ENCODE measurements at regions not wholly inside any gene's neighbourhood (a gene's known extent, or its start where the extent isn't known, plus 50 kb on each side); places are given as distances from the start of the nearest gene placed in this dataset.

DNA sequence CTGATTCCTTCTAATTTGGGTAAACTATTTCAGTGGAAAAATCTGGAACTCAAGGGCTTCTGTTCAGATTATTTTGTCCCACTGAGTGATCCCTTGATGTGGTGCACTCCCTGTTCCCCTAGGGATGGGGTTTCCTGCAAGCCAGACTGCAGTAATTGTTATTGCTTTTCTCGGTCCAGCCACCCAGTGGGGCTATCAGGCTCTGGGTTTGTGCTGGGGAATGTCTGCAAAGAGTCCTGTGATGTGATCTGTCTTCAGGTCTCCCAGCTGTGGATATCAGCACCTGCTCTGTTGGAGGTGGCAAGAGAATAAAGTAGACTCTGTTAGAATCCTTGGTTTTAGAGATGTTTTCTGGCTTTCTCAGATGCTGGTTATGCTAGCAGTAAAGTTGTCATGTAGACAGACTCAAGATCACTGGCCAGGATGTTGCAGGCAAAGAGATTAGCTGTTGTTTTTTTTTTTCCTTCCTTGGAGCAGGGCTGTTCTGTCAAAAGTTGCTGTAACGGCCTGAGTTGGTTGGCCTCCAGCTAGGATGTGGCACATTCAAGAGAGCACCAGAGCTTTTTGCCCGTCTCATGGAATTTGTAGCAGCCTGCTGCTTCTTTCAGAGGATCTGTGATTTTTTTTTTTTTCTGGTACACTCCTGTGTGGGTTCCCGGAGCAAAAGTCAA lies 1314.0 kb downstream of the PCDH19 start:
- WGBS, 2 experiments (ENCODE audit: extremely low coverage in 1 of 2, insufficient coverage in 1 of 2, insufficient read length in 1 of 2, insufficient replicate concordance in 2 of 2, low coverage in 1 of 2, low lambda C conversion rate in 2 of 2, missing lambda C conversion rate in 1 of 2), result 95% methylated on average over 4 of the region's 4 CpGs; no CpG with 5 or more reads in 1 of the 2 experiments
- no peak for DNase-seq (ENCODE audit: low read depth in 1 of 2, low spot score in 2 of 2)

More for the DNA sequence above, 1314.0 kb downstream of the PCDH19 start:
- H2BK12ac ChIP-seq (ENCODE audit: low read depth, low read length), result no peak overlapping the region
- no peak overlapping the region for H3K27ac ChIP-seq (ENCODE audit: low read depth, low read length)
- H3K27me3 ChIP-seq (replicated peaks in 1 of 4; ENCODE audit: control insufficient read depth in 3 of 4, extremely low read depth in 1 of 4, insufficient read depth in 3 of 4, low read length in 3 of 4), result no peaks in the 10 kb centered on the region
- no peak overlapping the region for H3K4ac ChIP-seq (replicated peaks; ENCODE audit: insufficient read length, low read depth, low read length)
- TF ChIP-seq RAD21 (IDR thresholded peaks at IDR 0.05 in 1 of 2, conservative IDR thresholded peaks at IDR 0.05 in 1 of 2; ENCODE audit: low read depth in 2 of 2, low read length in 2 of 2), result peak; percentile 2 to 15; a peak in 2 of 4 replicates
- TF ChIP-seq SIN3A (conservative IDR thresholded peaks at IDR 0.05 in 1 of 2, IDR thresholded peaks at IDR 0.05 in 1 of 2; ENCODE audit: low read depth in 1 of 2, low read length in 2 of 2), result no peak
- H4K5ac ChIP-seq (ENCODE audit: insufficient read length, low read depth, low read length), result no peak overlapping the region
- no peak overlapping the region for H3K4me3 ChIP-seq (ENCODE audit: extremely low read depth in 1 of 4, insufficient read depth in 2 of 4, low read depth in 3 of 4, low read length in 4 of 4)
- no peak overlapping the region for H4K8ac ChIP-seq (ENCODE audit: extremely low read depth, insufficient read depth, low read length)
- H4K91ac ChIP-seq (replicated peaks; ENCODE audit: insufficient read length, low read length), result no peak overlapping the region
- no peak overlapping the region for H2AK5ac ChIP-seq (ENCODE audit: low read depth, low read length)
- no peaks in the 10 kb centered on the region for H3K79me2 ChIP-seq (ENCODE audit: control insufficient read depth in 1 of 2, insufficient read depth in 2 of 2, low read length in 2 of 2)
- no peaks in the 10 kb centered on the region for H3K79me1 ChIP-seq (ENCODE audit: low read depth, low read length)
- H3K9ac ChIP-seq (replicated peaks in 1 of 4; ENCODE audit: extremely low read depth in 1 of 4, low read depth in 3 of 4, low read length in 3 of 4), result no peak overlapping the region
- H3K56ac ChIP-seq (replicated peaks; ENCODE audit: insufficient read length, low read depth, low read length), result no peak overlapping the region
- no peak overlapping the region for H3K14ac ChIP-seq (ENCODE audit: insufficient read length)
- POLR2A ChIA-PET (ENCODE audit: partially characterized antibody), result no interaction called here
- H3K18ac ChIP-seq (ENCODE audit: extremely low read depth, low read length), result no peak overlapping the region
- H3K23me2 ChIP-seq (ENCODE audit: low read depth, low read length), result no peaks in the 10 kb centered on the region
- H4K20me1 ChIP-seq (replicated peaks in 1 of 2; ENCODE audit: control insufficient read depth in 1 of 2, insufficient read depth in 2 of 2, low read length in 2 of 2), result no peaks in the 10 kb centered on the region
- no peak overlapping the region for H2BK15ac ChIP-seq (ENCODE audit: low read length)
- H3K4me2 ChIP-seq (ENCODE audit: insufficient read depth in 1 of 2, low read depth in 2 of 2, low read length in 2 of 2), result no peak overlapping the region
- CTCF ChIA-PET (ENCODE audit: partially characterized antibody), result interaction anchor here (1.1 kb wide), 1 partner anchor 176 kb away, joined by 3 read pairs; no protein-coding TSS in a partner anchor
- no peak overlapping the region for H2BK120ac ChIP-seq (replicated peaks; ENCODE audit: low read depth, low read length)
- no peak overlapping the region for H2BK5ac ChIP-seq (ENCODE audit: low read depth, low read length)
- peak; percentile 63 for FAIRE-seq
- H3K9me3 ChIP-seq (ENCODE audit: insufficient read depth in 2 of 2, low read depth in 1 of 2, low read length in 1 of 2), result no peaks in the 10 kb centered on the region
- H3K23ac ChIP-seq (ENCODE audit: insufficient read length), result no peak overlapping the region
- no peak overlapping the region for H2BK20ac ChIP-seq (ENCODE audit: low read length)
- no peak overlapping the region for H2AFZ ChIP-seq (ENCODE audit: low read length)
- H3K36me3 ChIP-seq (ENCODE audit: control insufficient read depth in 2 of 4, insufficient read depth in 4 of 4, low read length in 3 of 4), result no peaks in the 10 kb centered on the region
- no peaks in the 10 kb centered on the region for H3K4me1 ChIP-seq (replicated peaks in 1 of 4; ENCODE audit: control insufficient read depth in 3 of 4, insufficient read depth in 4 of 4, low read length in 3 of 4)

Measured in H1 (cell line).